Hematopoietic multipotent progenitor cell treated with erythropoietin and hydrocortisone succinate and interleukin-3 and kit ligand, for 15 days (in vitro differentiated cells): ENCODE measurements at regions not wholly inside any gene's neighbourhood (a gene's known extent, or its start where the extent isn't known, plus 50 kb on each side); places are given as distances from the start of the nearest gene placed in this dataset.

ENCODE experiments used
- DNase-seq: peaks from one replicate; pipeline ENCODE4 v3.0.0-alpha.2; 2015; ENCODE audit warnings: low spot score

DNA sequence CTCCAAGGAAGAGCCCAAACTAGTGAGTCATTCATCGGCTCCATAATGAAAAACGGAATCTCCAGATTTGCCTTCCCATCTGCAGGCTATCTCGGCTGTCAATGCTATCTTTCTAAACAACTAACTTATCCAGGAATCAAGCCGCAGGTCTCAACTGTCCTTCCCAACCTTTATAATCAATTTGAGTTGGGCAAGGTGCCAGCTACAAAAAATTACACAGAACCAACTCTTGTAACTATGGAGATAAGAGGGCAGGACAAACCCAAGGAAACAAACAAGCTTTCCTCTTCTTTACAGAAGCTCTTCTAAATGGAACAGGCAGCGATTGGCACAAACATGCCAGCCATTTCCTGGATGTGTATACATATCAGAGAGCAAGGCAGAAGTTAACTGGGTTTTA is 61.2 kb upstream of the RAI2 start:
- peak; percentile 2 for DNase-seq

DNA sequence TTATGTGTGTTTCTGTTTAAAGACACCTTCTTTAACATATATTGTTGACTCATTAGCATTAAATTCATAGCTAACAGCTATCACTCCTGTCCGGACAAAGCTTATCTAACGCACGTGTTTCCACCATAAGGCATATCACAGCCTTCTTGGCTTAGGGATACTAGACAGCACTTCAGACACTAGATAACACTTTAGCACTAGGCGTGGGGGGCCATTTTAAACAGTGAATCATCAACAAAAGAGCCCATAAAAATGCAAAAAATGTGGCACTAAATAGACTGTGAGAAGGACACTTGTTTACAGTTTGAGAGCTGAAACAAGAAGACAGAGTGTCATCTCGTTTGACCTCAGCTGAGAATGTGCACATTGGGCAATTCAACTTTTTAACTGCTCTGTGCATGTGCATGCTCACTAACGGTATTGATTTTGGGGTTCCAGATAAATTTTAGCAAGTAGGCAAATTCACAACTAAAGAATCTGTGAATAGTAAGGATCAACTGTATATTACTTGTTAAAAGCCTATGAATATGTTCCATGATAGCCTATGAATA is 58.9 kb upstream of the RAI2 start:
- DNase-seq: peak; percentile 50

DNA sequence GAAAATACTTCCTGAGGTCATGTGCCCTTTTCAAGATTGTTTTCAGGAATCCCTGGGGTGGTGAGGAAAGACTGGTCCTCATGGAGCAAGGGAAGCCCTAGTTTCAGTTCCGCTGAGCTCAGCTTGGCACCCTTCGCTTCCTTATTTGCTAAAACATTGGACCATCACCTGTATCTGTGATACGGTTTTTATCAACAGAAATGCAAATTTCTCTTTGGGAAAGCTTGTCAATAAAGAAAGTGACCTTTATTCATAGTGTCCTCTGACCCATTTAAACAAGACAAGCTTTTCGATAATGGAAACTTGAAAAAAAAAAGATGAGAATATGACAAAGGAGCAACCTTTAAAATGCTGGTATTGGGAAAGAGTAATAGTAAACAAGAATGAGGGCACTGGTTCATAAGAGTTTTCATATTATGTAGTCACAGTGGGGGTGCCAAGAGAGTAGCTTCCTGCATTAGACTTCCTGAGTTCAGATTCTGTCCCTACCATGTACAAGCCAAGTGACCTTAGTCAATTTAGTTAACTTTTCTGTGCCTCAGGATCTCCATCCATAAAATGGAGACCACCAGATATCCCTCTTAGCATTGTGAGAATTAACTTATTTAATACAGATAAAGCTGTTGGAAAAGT is 57.0 kb upstream of the RAI2 start:
- no peak for DNase-seq

DNA sequence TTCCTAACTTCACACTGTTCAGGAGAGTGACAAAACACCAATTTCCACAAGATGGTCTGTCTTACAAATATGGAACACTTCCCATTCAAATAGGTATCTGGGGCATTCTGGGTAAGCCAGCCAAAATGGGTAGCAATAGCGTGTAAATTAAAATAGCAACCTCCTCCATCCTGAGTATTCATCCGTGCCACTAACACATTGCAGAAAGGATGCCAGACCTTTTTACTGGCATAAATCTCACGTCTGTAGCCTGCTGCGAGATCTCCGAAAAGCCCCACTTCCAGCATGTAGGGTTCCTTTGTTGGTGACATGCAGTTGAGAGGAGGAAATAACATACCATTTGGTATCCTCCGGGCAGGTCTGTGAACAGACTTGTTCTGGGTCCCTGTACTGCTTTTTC is 52.7 kb upstream of the RAI2 start:
- DNase-seq: no peak
